Prostate gland (tissue), 2 donors: ENCODE measurements at regions not wholly inside any gene's neighbourhood (a gene's known extent, or its start where the extent isn't known, plus 50 kb on each side); places are given as distances from the start of the nearest gene placed in this dataset.

Experiments used
- DNase-seq: peaks from one replicate; pipeline ENCODE4 v3.0.0-alpha.2; 2019; ENCODE audit warnings: low spot score
- H3K27ac ChIP-seq, 2 donors: fragments of 200-600 bp; sonication (generic); 2 replicates each; pipeline ENCODE4 v1.5.1; 2017 to 2019
- H3K27me3 ChIP-seq: fragments of 200-600 bp; sonication (generic); replicated peaks from 2 replicates; pipeline ENCODE4 v1.5.1; 2019; ENCODE audit not compliant: insufficient read depth
- H3K36me3 ChIP-seq, 2 donors: fragments of 200-600 bp; sonication (generic); 1 replicate in 1 of 2; 2 replicates in 1 of 2; pipeline versions ENCODE4 v1.5.1 to v1.8.1; 2017 to 2019
- H3K4me1 ChIP-seq: fragments of 200-600 bp; sonication (generic); replicated peaks from 2 replicates; pipeline ENCODE4 v1.5.1; 2019
- H3K4me3 ChIP-seq, 2 donors: fragments of 200-600 bp; sonication (generic); 2 replicates each; pipeline ENCODE4 v1.5.1; 2017 to 2019
- H3K9me3 ChIP-seq: fragments of 200-600 bp; sonication (generic); 2 replicates; pipeline ENCODE4 v1.5.1; 2017
- POLR2A ChIP-seq: fragments of 450-650 bp; IDR thresholded peaks from one replicate; pipeline ENCODE4 v1.6.1; 2016; ENCODE audit warnings: antibody characterized with exemption, mild to moderate bottlenecking
- POLR2AphosphoS5 ChIP-seq: sonication (generic); formaldehyde crosslinking; IDR thresholded peaks from one replicate; pipeline ENCODE4 v1.6.1; 2017; ENCODE audit warnings: antibody characterized with exemption
- WGBS: methylation state at CpG from one replicate; pipeline ENCODE4 v1.1.5; 2018; 5-methylcytosine and 5-hydroxymethylcytosine counted together
- intact Hi-C: fragments of 100-400 bp; cut with DNase I; formaldehyde crosslinking; loops from one replicate; pipeline ENCODE4 v1.14.2; 2022
- TF ChIP-seq, protein P1 (sequence below), 4 experiments: fragments of 200-600 bp in 2 of 4; fragments of 450-650 bp in 2 of 4; sonication (generic) in 2 of 4; IDR thresholded peaks; 1 replicate in 3 of 4; 2 replicates in 1 of 4; pipeline ENCODE4 v1.5.1; 2016 to 2019; ENCODE audit warnings: antibody characterized with exemption in 4 of 4, mild to moderate bottlenecking in 2 of 4, moderate library complexity in 2 of 4

DNA sequence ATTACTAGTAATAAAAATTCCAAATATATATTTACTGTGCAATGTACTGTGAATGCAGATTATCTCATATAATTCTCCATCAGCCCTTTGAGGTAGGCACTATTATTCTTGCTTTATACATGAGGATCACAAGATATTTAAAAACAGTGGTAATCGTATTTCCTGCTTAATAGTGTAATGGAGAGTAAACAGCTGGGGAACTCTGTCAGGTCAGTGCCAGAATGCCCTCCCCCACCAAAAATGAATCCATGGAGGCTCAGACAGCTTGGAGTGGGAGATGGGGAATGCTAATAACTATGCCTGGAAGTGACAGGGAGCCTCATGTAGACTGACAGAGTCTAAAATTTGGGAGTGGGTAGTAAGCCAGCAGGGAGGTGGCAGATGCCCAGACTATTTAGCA is 153.6 kb downstream of the PAH start:
- DNase-seq = no peak
- Histone ChIP-seq H3K36me3 (no peaks in the 10 kb centered on the region), H3K27ac (no peak overlapping the region), H3K4me3 (no peak overlapping the region), H3K27me3 (no peaks in the 10 kb centered on the region), H3K4me1 (no peaks in the 10 kb centered on the region), H3K9me3 (no peaks in the 10 kb centered on the region)
- TF ChIP-seq POLR2A = no peak
- TF ChIP-seq, protein P1, sequence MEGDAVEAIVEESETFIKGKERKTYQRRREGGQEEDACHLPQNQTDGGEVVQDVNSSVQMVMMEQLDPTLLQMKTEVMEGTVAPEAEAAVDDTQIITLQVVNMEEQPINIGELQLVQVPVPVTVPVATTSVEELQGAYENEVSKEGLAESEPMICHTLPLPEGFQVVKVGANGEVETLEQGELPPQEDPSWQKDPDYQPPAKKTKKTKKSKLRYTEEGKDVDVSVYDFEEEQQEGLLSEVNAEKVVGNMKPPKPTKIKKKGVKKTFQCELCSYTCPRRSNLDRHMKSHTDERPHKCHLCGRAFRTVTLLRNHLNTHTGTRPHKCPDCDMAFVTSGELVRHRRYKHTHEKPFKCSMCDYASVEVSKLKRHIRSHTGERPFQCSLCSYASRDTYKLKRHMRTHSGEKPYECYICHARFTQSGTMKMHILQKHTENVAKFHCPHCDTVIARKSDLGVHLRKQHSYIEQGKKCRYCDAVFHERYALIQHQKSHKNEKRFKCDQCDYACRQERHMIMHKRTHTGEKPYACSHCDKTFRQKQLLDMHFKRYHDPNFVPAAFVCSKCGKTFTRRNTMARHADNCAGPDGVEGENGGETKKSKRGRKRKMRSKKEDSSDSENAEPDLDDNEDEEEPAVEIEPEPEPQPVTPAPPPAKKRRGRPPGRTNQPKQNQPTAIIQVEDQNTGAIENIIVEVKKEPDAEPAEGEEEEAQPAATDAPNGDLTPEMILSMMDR (IDR thresholded peaks at IDR 0.05) = no peak
- no peak for TF ChIP-seq POLR2AphosphoS5
- WGBS = 41% methylated on average over 1 of the region's 1 CpG
- intact Hi-C loops = no loop called here

DNA sequence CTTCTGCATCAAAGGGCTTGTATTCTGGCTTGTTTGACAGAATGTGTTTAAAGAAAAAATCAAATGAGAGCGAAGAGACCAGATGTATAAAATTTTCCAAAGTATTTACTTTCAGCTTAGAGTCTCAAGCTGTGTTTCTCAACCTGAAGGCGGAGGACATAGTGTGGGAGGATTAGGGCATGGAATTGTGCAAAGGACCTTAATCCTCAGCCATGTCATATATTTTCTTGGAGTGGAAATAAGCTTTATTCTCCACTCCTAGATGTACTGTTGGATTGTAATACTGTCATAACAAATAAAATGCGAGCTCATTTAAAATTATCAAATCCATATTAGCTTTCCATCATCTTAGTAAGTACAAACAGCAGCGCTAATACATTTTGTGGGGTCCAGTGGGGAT is 154.0 kb downstream of the PAH start:
- Histone ChIP-seq H3K36me3 (no peaks in the 10 kb centered on the region), H3K9me3 (no peaks in the 10 kb centered on the region), H3K4me1 (no peaks in the 10 kb centered on the region), H3K4me3 (no peak overlapping the region), H3K27ac (no peak overlapping the region), H3K27me3 (no peaks in the 10 kb centered on the region)
- no peak for TF ChIP-seq POLR2AphosphoS5
- no peak for TF ChIP-seq POLR2A
- TF ChIP-seq, protein P1 (IDR thresholded peaks at IDR 0.05) = no peak
- intact Hi-C loops = no loop called here
- 76% methylated on average over 4 of the region's 4 CpGs for WGBS
- DNase-seq = no peak

DNA sequence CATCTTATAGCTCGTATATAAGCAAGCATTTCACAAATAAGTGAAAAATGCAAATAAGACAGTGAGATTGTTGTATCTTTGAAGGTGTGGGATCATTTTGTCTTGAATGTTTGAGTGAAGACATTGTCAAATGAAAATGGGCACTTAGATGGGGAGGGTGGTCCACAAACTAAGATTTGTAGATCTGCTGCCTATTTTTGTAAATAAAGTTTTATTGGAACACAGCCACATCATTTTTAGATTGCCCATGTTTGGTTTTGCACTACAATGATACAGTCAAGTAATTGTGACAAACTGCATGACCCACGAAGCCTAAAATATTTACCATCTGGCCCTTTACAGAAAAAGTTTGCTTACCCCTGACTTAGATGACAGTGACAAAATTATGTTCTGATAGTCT is 156.7 kb downstream of the PAH start:
- Histone ChIP-seq H3K27ac (no peak overlapping the region), H3K4me1 (no peaks in the 10 kb centered on the region), H3K4me3 (no peak overlapping the region), H3K9me3 (no peaks in the 10 kb centered on the region), H3K36me3 (no peaks in the 10 kb centered on the region), H3K27me3 (no peaks in the 10 kb centered on the region)
- no peak for TF ChIP-seq POLR2A
- TF ChIP-seq POLR2AphosphoS5 = no peak
- 86% methylated on average over 2 of the region's 2 CpGs for whole genome bisulfite sequencing
- no peak for DNase-seq
- intact Hi-C loops = no loop called here

DNA sequence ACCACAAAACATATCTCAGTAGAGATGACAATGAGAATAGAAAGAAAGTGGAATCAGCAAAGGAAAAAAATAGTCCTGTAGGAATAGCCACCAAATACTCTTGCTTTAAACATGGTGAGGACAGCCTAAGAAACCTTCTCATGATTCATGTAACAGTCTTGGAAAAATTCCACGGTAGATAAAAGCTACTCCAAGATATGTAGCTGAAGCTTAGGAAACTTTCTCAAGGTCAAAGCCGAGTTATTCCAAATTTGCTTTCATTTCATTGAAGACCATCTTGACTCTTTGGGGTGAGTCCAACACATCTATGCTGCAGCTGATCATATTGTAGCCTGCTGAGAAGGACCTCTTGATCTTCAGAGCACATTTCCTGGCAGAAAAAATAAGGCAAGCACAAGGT is 157.6 kb downstream of the PAH start:
- intact Hi-C loops = no loop called here
- WGBS = 77% methylated on average over 2 of the region's 2 CpGs
- Histone ChIP-seq H3K4me1 (no peaks in the 10 kb centered on the region), H3K27ac (no peak overlapping the region), H3K9me3 (no peaks in the 10 kb centered on the region), H3K27me3 (no peaks in the 10 kb centered on the region), H3K4me3 (no peak overlapping the region), H3K36me3 (no peaks in the 10 kb centered on the region)
- DNase-seq = no peak
- no peak for TF ChIP-seq POLR2AphosphoS5
- TF ChIP-seq, protein P1 (IDR thresholded peaks at IDR 0.05) = no peak
- no peak for TF ChIP-seq POLR2A

DNA sequence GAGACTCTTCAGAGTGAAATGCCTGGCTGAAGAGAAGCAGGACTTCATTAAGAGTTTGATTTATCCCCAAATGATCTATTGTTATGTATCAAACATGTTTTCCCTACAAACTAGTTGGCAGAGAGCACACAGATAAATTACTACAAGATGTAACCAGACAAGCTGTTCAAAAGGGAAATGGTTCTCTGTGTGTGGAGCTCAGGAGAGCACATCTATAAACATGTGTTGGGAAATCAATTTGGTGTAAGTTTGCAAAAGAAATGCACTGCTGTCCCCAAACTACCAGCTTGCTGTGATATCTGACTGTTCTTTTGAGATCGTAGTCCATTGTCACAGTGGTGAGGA is 159.2 kb downstream of the PAH start:
- H3K4me3 ChIP-seq = no peak overlapping the region
- H3K9me3 ChIP-seq = no peaks in the 10 kb centered on the region
- H3K4me1 ChIP-seq = no peaks in the 10 kb centered on the region
- H3K27ac ChIP-seq = no peak overlapping the region
- no peaks in the 10 kb centered on the region for H3K27me3 ChIP-seq
- TF ChIP-seq POLR2A (no peak), POLR2AphosphoS5 (no peak)
- no peaks in the 10 kb centered on the region for H3K36me3 ChIP-seq
- DNase-seq = no peak
- WGBS = 61% methylated on average over 1 of the region's 1 CpG
- intact Hi-C loops = no loop called here

DNA sequence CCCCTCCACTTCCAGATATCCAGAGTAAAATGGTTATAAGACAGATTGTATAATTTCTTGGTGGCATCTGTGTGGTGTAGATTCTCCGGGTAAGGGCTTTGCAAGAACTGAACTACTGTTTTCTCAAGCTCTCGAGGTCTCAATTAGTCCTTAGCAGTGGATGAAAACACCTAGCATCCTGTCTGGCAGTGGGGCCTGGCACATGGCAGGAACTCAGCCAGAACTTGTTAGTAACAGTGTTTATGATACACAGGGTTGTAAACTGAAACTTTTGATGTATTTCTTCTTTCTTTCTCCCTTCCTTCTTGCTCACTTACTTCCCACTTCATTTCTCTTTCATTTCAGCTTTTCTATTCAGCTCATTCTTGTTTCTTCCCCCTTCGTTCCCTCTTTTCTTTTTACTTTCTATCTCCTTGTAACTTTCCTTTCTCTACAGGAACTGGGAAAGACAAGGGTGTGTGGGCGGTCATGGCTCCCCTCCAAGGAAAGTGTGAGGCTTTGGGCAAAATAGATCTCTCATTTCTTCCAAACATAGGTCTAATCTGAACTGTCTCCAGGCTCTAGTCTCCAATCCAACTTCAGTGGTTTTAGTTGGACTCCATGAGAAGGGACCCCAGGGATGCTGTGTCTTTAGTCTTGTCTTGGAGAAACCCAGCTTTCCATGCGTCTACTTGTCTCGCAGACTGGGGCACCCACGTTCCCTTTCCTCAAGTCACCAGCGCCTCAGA is 159.7 kb downstream of the PAH start:
- Histone ChIP-seq H3K4me1 (no peaks in the 10 kb centered on the region), H3K9me3 (no peaks in the 10 kb centered on the region), H3K4me3 (no peak overlapping the region), H3K36me3 (no peaks in the 10 kb centered on the region), H3K27me3 (no peaks in the 10 kb centered on the region), H3K27ac (no peak overlapping the region)
- TF ChIP-seq POLR2A (no peak), POLR2AphosphoS5 (no peak)
- TF ChIP-seq, protein P1 (IDR thresholded peaks at IDR 0.05) = no peak
- WGBS = 75% methylated on average over 8 of the region's 8 CpGs
- DNase-seq = no peak
- intact Hi-C loops = no loop called here
